ENCODE measurements at regions not wholly inside any gene's neighbourhood (a gene's known extent, or its start where the extent isn't known, plus 50 kb on each side); places are given as distances from the start of the nearest gene placed in this dataset.

GRCh38 chr18:22339913-22340312 is 77.8 kb downstream of the CTAGE1 start:
- H3K4me3 ChIP-seq (ENCODE audit: low read depth, low read length) = no peak overlapping the region
- DNase-seq (ENCODE audit: low read depth, low spot score) = no peak
- ChIA-PET POLR2A (no interaction called here), CTCF (no interaction called here)
- no peaks in the 10 kb centered on the region for H3K9me3 ChIP-seq (ENCODE audit: control insufficient read depth, insufficient read depth, low read length)
- TF ChIP-seq, protein P1, sequence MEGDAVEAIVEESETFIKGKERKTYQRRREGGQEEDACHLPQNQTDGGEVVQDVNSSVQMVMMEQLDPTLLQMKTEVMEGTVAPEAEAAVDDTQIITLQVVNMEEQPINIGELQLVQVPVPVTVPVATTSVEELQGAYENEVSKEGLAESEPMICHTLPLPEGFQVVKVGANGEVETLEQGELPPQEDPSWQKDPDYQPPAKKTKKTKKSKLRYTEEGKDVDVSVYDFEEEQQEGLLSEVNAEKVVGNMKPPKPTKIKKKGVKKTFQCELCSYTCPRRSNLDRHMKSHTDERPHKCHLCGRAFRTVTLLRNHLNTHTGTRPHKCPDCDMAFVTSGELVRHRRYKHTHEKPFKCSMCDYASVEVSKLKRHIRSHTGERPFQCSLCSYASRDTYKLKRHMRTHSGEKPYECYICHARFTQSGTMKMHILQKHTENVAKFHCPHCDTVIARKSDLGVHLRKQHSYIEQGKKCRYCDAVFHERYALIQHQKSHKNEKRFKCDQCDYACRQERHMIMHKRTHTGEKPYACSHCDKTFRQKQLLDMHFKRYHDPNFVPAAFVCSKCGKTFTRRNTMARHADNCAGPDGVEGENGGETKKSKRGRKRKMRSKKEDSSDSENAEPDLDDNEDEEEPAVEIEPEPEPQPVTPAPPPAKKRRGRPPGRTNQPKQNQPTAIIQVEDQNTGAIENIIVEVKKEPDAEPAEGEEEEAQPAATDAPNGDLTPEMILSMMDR (IDR thresholded peaks at IDR 0.05; ENCODE audit: low read depth, low read length) = no peak
- peaks cover 9% of the 10 kb centered on the region for H3K27me3 ChIP-seq (ENCODE audit: control insufficient read depth, insufficient read depth, low read length)
- no peak overlapping the region for H3K27ac ChIP-seq (ENCODE audit: low read depth, low read length)

DNA sequence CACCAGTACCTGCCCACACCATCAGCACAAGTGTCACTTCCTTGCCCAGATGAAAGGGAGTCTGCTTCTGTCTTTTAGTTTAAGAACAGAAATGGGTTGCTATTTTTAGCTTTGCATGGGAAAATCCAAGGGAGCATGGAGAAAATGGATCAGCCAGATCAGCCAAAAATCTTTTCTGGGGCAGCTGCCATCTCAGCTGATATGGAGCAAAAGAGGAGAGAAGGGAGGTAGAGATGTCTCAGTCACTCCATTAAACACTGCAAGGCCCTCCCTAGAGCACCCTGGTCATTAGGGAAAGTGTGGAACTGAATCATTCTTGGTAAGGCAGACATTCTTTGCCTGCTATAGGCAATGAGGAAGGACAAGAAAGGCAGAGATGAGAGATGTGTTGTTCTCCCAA is 79.9 kb downstream of the CTAGE1 start:
- CTCF ChIA-PET = interaction anchor here (1.0 kb wide), 1 partner anchor 19 kb away, joined by 3 read pairs; no protein-coding TSS in a partner anchor
- DNase-seq (ENCODE audit: low read depth, low spot score) = no peak
- TF ChIP-seq, protein P1 (IDR thresholded peaks at IDR 0.05; ENCODE audit: low read depth, low read length) = no peak

DNA sequence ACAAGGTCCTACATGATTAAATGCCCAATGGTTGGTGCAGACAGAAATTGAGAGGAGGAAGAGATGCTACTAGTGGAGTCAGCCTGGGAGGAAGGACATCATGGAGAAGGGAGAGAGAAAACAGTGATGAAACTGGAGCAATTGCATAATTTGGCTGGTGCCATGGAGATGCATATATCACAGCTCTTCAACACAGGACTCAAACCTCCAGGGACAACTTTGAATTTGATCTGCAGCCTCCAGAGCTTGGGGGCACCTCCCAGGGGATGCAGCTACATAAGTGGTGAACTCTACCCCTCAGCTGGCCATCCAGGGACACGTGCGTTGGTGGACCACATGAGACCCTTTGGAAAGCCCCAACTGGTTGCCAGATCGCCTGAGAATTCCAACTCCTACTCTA is 80.4 kb downstream of the CTAGE1 start:
- ChIA-PET POLR2A (no interaction called here), CTCF (interaction anchor here (1.0 kb wide), 1 partner anchor 19 kb away, joined by 3 read pairs; no protein-coding TSS in a partner anchor)
- TF ChIP-seq, protein P1 (IDR thresholded peaks at IDR 0.05; ENCODE audit: low read depth, low read length) = no peak
- Histone ChIP-seq H3K4me3 (ENCODE audit: low read depth, low read length) (no peak overlapping the region), H3K27ac (ENCODE audit: low read depth, low read length) (no peak overlapping the region), H3K9me3 (ENCODE audit: control insufficient read depth, insufficient read depth, low read length) (no peaks in the 10 kb centered on the region), H3K27me3 (ENCODE audit: control insufficient read depth, insufficient read depth, low read length) (peaks cover 22% of the 10 kb centered on the region)
- no peak for DNase-seq (ENCODE audit: low read depth, low spot score)

More for the DNA sequence above, 79.9 kb downstream of the CTAGE1 start:
- Histone ChIP-seq H3K4me3 (ENCODE audit: low read depth, low read length) (no peak overlapping the region), H3K27me3 (ENCODE audit: control insufficient read depth, insufficient read depth, low read length) (peaks cover 17% of the 10 kb centered on the region), H3K9me3 (ENCODE audit: control insufficient read depth, insufficient read depth, low read length) (no peaks in the 10 kb centered on the region), H3K27ac (ENCODE audit: low read depth, low read length) (no peak overlapping the region)
- POLR2A ChIA-PET = no interaction called here

DNA sequence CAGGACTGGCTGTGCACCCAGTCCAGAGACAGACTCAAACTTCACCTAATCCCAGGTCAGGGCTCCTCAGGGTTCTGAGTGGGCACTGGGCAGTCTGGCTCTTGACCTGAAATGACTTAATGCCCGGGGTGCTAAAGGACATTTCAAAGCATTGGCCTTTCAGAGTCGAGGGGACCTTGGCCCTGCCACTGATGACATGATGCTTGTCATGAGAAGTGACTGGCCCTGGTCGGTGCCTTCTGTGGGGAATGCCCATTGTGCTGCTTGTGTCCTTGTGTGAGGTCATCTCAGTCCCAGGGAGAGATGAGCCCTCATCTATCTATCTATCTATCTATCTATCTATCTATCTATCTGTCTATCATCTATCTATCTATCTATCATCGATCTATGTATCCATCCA is 81.3 kb downstream of the CTAGE1 start:
- DNase-seq (ENCODE audit: low read depth, low spot score) = no peak
- Histone ChIP-seq H3K27me3 (ENCODE audit: control insufficient read depth, insufficient read depth, low read length) (peaks cover 23% of the 10 kb centered on the region), H3K4me3 (ENCODE audit: low read depth, low read length) (no peak overlapping the region), H3K9me3 (ENCODE audit: control insufficient read depth, insufficient read depth, low read length) (no peaks in the 10 kb centered on the region), H3K27ac (ENCODE audit: low read depth, low read length) (no peak overlapping the region)
- TF ChIP-seq, protein P1 (IDR thresholded peaks at IDR 0.05; ENCODE audit: low read depth, low read length) = no peak
- POLR2A ChIA-PET = no interaction called here
- CTCF ChIA-PET = no interaction called here

DNA sequence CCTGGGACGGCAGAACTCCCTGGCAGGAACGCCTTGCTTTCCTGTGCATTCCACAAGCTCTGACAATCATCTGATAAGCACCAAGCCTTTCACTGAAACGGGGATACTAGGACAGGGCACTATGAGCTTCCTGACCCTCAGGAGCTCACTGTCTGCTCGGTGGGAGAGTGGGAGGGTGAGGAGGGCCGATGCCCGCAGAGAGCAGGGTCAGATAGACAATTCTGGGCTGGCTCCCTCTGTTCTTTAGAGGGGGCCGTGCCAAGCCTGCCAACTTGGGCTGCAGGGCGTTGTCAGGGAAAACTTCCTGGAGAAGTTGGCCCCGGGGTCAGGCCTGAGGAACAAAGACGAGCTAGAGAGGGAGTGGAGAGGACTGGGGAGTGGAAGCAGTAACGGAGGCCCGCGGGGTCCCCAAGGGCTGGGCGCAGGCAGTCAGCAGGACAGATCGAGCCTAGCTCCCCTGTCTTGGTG is 82.0 kb downstream of the CTAGE1 start:
- TF ChIP-seq, protein P1 (IDR thresholded peaks at IDR 0.05; ENCODE audit: low read depth, low read length) = no peak
- Histone ChIP-seq H3K27me3 (ENCODE audit: control insufficient read depth, insufficient read depth, low read length) (peaks cover 23% of the 10 kb centered on the region), H3K27ac (ENCODE audit: low read depth, low read length) (no peak overlapping the region), H3K9me3 (ENCODE audit: control insufficient read depth, insufficient read depth, low read length) (no peaks in the 10 kb centered on the region), H3K4me3 (ENCODE audit: low read depth, low read length) (no peak overlapping the region)
- ChIA-PET CTCF (no interaction called here), POLR2A (no interaction called here)
- DNase-seq (ENCODE audit: low read depth, low spot score) = no peak

Measured in AG04450 (cell line).